ENCODE measurements at regions not wholly inside any gene's neighbourhood (a gene's known extent, or its start where the extent isn't known, plus 50 kb on each side); places are given as distances from the start of the nearest gene placed in this dataset.
A peak's percentile ranks its signal among the peaks of the same experiment; 100 is the strongest.

DNA sequence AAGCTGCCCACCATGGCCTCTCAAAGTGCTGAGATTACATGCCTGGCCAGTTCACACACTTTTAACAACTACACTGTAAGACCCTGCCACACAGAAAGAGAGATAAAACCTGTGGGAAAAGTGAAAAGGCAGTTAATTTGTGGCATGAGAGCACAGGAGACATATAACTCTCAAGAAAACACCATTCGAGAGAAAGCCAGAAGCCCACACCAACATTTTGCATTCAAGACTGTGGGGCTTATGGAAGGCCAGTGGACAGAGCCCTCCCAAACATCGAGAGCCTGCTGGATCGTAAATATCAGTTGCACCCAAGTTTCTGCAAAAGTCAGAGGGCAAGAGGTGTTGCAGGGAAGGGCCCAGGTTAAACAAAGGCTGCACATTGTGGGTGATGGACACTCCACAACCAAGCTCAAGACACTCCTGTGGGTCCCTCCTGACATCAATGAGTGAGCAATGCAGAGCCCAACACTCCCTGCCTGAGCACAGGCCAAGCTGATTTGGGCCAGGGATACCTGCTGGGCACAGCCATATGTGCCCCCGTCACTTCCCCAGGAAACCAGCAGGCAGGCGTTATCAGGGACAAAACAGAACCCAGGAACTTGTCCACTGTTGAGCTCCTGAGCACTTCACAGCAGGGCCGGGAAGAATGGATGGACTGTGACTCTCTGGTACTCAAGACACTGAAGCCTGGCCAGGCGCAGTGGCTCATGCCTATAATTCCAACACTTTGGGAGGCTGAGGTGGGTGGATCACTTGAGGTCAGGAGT, 114.4 kb downstream of the ZFP36L2 start:
- DNase-seq: no peak
- ATAC-seq (ENCODE audit: insufficient read depth, low FRiP score): no peak
- WGBS, 2 donors: 76 to 82% methylated on average over 7 of the region's 7 CpGs

DNA sequence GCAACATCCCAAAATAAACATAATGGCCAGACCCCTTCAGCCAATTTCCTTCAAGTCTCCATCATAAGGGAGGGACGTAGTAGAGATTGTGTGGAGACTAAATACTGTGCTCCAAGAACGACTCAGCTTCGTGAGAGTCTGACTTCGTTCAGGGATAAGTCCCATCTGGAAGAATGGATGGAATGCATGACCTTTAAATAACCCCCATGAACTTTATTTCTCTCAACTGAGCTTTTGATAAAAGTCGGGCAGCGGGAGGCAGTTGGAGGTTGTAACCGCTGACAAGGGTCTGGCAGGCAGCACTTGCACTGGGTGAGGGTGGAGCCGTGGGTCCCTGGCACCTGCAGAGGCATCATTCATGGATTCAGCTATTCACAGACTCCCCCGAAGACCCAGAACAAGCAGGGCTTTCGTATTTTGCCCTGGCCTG, 115.9 kb downstream of the ZFP36L2 start:
- no peaks in the 10 kb centered on the region for H3K27me3 ChIP-seq (ENCODE audit: control insufficient read depth in 3 of 3, insufficient read depth in 3 of 3, low read length in 2 of 3)
- DNase-seq: peak; percentile 78 to 93 (median 93)
- TF ChIP-seq, protein P1, sequence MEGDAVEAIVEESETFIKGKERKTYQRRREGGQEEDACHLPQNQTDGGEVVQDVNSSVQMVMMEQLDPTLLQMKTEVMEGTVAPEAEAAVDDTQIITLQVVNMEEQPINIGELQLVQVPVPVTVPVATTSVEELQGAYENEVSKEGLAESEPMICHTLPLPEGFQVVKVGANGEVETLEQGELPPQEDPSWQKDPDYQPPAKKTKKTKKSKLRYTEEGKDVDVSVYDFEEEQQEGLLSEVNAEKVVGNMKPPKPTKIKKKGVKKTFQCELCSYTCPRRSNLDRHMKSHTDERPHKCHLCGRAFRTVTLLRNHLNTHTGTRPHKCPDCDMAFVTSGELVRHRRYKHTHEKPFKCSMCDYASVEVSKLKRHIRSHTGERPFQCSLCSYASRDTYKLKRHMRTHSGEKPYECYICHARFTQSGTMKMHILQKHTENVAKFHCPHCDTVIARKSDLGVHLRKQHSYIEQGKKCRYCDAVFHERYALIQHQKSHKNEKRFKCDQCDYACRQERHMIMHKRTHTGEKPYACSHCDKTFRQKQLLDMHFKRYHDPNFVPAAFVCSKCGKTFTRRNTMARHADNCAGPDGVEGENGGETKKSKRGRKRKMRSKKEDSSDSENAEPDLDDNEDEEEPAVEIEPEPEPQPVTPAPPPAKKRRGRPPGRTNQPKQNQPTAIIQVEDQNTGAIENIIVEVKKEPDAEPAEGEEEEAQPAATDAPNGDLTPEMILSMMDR (IDR thresholded peaks at IDR 0.05; ENCODE audit: control extremely low read depth, extremely low read depth): no peak
- H3K4me1 ChIP-seq (ENCODE audit: control insufficient read depth in 5 of 5, insufficient read depth in 5 of 5, low read length in 5 of 5): peaks cover 0 to 51% (median 32%) of the 10 kb centered on the region in 5 donors
- peak overlapping the region in 1 of 2 donors; percentile 49 for H3K27ac ChIP-seq (ENCODE audit: low read depth in 1 of 2, low read length in 1 of 2)
- ATAC-seq (ENCODE audit: insufficient read depth, low FRiP score): no peak
- H3K9ac ChIP-seq (ENCODE audit: insufficient read depth in 1 of 2, low read length in 2 of 2): peak overlapping the region in 1 of 2 donors; percentile 26
- 55 to 70% methylated on average over 10 of the region's 10 CpGs for WGBS, 2 donors
- H3K36me3 ChIP-seq (ENCODE audit: control insufficient read depth in 4 of 4, insufficient read depth in 4 of 4, low read length in 4 of 4): no peaks in the 10 kb centered on the region
- H3K9me3 ChIP-seq (ENCODE audit: control insufficient read depth in 4 of 4, insufficient read depth in 3 of 4, low read length in 3 of 4): peaks cover 0 to 2% (median 0%) of the 10 kb centered on the region in 4 donors
- H3K4me3 ChIP-seq: no peak overlapping the region

More for the DNA sequence above, 114.4 kb downstream of the ZFP36L2 start:
- H3K9ac ChIP-seq (ENCODE audit: insufficient read depth in 1 of 2, low read length in 2 of 2): no peak overlapping the region
- H3K27ac ChIP-seq (ENCODE audit: low read depth in 1 of 2, low read length in 1 of 2): no peak overlapping the region
- no peaks in the 10 kb centered on the region for H3K27me3 ChIP-seq (ENCODE audit: control insufficient read depth in 3 of 3, insufficient read depth in 3 of 3, low read length in 2 of 3)
- H3K36me3 ChIP-seq (ENCODE audit: control insufficient read depth in 4 of 4, insufficient read depth in 4 of 4, low read length in 4 of 4): no peaks in the 10 kb centered on the region
- no peak overlapping the region for H3K4me3 ChIP-seq
- peaks cover 0 to 36% (median 23%) of the 10 kb centered on the region in 5 donors for H3K4me1 ChIP-seq (ENCODE audit: control insufficient read depth in 5 of 5, insufficient read depth in 5 of 5, low read length in 5 of 5)
- TF ChIP-seq, protein P1 (IDR thresholded peaks at IDR 0.05; ENCODE audit: control extremely low read depth, extremely low read depth): no peak
- no peaks in the 10 kb centered on the region for H3K9me3 ChIP-seq (ENCODE audit: control insufficient read depth in 4 of 4, insufficient read depth in 3 of 4, low read length in 3 of 4)

DNA sequence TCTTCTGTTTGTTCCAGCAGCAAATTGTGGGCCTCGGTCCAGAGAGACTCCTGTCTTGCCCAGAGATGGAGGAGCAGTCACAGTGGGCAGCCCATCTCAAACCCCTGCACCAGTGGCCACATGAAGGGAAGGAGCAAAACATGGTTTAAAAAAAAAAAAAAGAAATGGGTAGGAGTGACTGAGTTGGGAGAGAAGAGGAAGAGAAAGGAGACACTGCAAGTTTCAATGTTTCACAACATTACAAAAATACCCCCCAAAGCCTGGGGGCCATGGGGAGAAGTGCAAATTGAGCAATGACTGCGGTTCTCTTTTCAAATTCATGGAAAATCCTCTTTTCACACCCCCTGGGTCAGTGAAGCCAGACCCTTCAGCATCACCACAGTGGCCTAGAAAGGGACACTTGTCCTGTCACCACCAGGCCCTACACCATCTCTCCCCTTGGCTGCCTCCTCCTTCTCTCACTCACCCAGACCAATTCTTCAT, 117.1 kb downstream of the ZFP36L2 start:
- Histone ChIP-seq H3K9ac (ENCODE audit: insufficient read depth in 1 of 2, low read length in 2 of 2) (peak overlapping the region in 1 of 2 donors; percentile 36), H3K27me3 (ENCODE audit: control insufficient read depth in 3 of 3, insufficient read depth in 3 of 3, low read length in 2 of 3) (no peaks in the 10 kb centered on the region), H3K4me3 (no peak overlapping the region), H3K4me1 (ENCODE audit: control insufficient read depth in 5 of 5, insufficient read depth in 5 of 5, low read length in 5 of 5) (peaks cover 0 to 62% (median 32%) of the 10 kb centered on the region in 5 donors), H3K27ac (ENCODE audit: low read depth in 1 of 2, low read length in 1 of 2) (peak overlapping the region in 1 of 2 donors; percentile 61), H3K9me3 (ENCODE audit: control insufficient read depth in 4 of 4, insufficient read depth in 3 of 4, low read length in 3 of 4) (peaks cover 0 to 2% (median 0%) of the 10 kb centered on the region in 4 donors), H3K36me3 (ENCODE audit: control insufficient read depth in 4 of 4, insufficient read depth in 4 of 4, low read length in 4 of 4) (no peaks in the 10 kb centered on the region)
- ATAC-seq (ENCODE audit: insufficient read depth, low FRiP score): no peak
- TF ChIP-seq, protein P1 (IDR thresholded peaks at IDR 0.05; ENCODE audit: control extremely low read depth, extremely low read depth): no peak
- no peak for DNase-seq
- WGBS, 2 donors: 29 to 58% methylated on average over 2 of the region's 2 CpGs
